Activated CD8-positive, alpha-beta memory T cell treated with anti-CD3 and anti-CD28 coated beads for 4 hours (primary cell): ENCODE measurements at regions not wholly inside any gene's neighbourhood (a gene's known extent, or its start where the extent isn't known, plus 50 kb on each side); places are given as distances from the start of the nearest gene placed in this dataset.
"Not testable (repeated sequence)": the region's sequence is repeated elsewhere in the genome, so short reads cannot be mapped to it uniquely, and the experiment has no call there.

ENCODE experiments used
- DNase-seq, 2 donors: peaks; one replicate each; pipeline ENCODE4 v3.0.0-alpha.2; 2020; ENCODE audit warnings: low read depth in 2 of 2

DNA sequence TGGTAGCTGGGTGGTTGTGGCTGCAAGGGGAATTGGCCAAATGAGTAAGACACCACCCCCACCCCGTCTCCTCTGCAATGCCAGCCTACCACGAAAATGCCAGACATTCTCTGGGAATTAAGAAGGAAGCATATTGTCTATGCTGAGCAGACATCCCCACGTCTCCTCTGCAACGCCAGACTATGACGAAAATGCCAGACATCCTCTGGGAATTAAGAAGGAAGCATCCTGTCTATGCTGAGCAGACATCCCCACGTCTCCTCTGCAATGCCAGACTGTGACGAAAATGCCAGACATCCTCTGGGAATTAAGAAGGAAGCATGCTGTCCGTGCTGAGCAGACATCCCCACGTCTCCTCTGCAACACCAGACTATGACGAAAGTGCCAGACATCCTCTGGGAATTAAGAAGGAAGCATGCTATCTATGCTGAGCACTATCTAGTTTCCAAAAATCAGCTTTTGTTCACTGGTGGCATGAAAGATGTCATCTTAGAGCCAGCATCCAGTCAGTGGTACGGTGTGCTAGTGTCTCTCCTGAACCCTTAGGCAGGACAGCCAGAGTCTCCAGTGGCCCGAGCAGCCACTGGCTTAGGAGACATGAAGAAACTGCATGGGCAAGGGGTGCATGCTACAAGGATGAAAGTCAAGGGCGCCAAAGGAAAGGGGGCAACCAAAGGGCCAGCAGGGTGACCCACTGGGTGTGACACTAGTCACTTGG is 339.8 kb upstream of the FRG1 start:
- no peak for DNase-seq

DNA sequence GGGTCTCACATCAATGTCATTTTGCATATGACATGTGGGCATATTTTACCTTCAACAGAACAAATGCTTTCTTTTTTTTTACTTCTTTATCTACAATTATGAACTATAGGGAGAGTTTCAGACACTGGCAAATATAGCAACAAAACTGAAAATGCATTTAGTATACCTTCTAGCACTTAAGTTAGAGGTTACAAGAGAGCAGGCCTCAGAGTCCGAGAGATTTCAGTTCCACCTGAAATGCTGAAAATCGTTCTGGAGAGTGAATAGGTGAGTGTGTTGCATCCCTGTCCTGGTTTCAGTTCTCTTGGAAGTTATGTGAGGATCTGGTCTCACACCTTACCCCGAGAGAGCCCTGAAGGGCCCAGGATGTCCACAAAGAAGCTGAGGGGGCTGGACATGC is 337.8 kb upstream of the FRG1 start:
- DNase-seq = not testable (repeated sequence)

DNA sequence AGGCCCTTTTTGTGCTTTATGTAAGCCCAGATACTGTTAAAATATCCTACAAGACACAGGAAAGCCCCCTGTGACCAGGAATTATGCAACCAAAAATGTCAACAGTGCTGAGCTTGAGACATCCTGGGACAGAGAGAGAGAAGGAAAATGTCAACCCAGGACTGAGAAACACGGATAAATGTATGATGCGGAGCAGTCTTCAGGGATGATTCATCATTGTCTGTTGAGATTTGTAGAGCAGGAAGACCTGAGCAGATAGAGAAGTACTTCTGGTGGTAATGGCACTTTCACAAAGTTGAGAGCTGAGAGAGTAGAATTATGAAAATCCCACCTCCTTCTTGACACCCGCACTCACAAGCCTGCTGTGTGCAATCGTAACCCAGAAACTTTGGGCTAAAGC is 330.1 kb upstream of the FRG1 start:
- not testable (repeated sequence) for DNase-seq

DNA sequence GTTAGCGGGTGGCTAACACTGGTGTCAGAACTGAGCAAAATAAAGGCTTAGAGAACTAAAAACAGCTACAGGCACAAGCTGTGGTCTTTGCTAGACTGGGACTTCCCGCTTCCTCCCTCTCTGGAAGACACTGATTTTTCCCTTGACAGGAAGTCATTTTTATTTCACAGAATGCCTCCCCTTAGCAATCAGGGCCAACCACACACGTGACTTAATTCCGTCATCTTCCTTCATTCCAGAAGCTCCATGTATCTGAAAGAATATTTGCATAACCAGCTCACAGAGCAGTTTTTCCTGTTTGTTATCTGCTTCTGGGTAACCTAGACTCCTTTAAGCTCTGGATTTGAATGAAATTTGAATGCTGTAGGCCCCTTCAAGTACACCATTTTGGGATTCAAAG is 327.5 kb upstream of the FRG1 start:
- no peak for DNase-seq

DNA sequence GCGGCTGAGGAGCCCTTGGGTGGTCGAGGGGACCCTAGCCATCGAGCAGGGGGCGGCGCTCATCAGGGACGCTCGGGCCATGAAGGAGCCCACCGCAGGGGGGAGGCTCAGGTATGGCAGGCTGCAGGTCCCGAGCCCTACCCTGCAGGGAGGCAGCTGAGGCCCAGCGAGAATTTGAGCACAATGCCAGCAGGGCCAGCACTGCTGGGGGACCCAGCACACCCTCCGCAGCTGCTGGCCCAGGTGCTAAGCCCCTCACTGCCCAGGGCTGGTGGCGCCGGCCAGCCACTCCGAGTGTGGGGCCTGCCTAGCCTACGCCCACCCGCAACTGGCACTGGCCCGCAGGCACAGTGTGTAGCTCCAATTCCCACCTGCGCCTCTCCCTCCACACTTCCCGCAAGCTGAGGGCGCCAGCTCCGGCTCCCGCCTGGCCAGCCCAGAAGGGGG is 325.4 kb upstream of the FRG1 start:
- no peak for DNase-seq

DNA sequence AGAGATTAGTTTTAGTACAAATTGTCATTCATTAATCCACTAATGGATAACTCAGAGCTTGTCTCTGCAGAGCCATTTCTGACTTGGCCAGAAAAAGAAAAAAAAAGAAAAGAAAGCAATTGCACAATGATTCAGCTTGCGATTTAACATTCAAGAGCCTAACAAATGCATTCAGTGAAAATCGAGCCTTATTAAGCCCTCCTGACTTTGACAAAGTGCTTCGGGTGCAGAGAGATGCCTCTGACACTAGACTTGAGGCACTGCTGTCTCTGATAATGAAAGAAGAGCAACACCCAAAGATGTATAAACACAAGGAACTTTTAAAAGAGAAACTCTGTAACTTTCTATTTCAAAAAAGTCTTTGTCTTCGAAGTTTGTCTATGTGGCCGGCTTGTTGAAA is 322.9 kb upstream of the FRG1 start:
- not testable (repeated sequence) for DNase-seq

DNA sequence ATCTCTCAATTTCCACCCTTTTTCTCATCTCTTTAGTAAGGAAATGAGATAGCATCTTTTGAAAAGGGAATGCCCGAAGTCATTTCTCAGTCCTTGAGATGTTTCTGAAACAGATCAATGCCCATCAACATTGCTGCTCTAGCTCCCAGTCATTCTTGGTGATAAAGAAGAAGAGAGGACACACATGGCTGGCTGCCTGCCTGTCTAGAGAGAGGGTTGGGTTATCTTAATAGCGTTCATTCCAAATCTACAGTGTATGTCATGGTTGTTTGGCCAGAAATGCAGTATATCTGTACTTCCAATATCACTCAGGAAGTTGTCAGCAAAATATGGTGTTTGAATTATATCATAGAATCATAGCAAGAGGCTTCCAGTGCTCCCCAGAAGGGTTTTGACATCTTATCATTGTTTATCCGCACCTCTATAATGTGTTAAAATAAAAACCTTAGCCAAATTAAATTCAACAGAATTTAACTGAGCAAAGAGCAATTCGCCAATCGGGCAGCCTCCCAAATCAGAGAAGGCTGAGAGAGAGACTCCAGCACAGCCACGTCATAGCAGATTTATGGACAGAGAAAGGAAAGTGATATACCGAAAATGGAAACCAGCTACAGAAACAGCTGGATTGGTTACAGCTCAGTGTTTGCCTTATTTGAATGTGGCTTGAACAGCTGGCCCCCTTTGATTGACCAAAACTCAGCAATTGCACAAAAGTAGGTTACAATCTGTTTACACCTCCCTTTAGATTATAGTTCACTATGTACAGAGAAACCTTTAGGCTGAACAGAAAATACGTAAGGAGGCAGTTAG is 321.0 kb upstream of the FRG1 start:
- not testable (repeated sequence) for DNase-seq

DNA sequence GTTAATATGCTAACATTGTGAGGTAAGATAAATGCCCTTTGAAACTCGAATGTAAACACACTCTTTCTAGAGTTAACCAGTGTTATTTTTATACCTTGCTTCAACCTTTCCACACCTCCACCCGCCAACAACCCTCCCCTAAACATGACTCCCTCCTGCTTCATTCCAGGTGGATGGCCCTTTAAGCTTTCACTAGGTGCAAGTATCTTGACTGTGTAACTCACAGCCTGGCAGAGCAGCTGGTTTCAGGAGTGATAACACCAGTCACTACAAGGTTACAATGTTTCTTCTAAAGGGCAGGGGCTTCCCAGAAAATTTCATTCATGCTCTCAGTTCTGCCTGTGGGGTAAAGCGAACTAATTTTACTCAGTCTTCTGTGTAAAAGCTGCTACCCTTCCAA is 318.1 kb upstream of the FRG1 start:
- DNase-seq = not testable (repeated sequence)

DNA sequence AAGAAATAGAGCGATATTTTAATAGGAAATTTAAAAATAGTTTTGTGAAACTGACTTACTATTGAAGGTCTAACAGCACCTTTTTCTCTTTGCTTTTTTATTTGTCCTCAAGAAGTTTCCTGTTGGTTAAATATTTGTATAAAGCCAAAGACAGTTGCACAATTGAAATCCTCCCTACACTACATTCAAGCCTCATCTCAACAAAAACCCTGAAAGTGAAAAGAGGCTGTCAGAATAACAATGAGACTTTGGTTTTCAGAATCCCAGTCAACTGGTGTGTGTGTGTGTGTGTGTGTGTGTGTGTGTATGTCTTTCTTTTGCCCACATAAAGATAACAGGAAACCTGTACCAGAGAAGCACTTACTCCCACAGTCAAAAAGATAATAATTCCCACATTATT is 313.6 kb upstream of the FRG1 start:
- not testable (repeated sequence) for DNase-seq

DNA sequence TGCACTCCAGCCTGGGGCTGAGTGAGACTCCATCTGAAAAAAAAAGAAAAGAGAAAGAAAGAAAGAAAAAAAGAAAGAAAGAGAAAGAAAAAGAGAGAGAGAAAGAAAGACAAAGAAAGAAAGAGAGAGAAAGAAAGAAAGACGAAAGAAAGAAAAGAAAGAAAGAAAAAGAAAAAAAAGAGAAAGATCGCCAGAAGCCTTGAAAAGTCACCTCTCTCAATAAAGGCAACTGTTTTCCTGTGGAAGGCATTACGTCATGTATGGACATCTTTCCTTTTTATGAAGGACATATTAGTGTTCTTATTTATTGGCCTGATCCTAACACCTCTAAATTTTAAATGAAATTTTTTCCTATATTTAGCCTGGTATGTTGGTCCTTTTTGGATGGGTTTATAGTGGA is 310.9 kb upstream of the FRG1 start:
- DNase-seq = not testable (repeated sequence)

DNA sequence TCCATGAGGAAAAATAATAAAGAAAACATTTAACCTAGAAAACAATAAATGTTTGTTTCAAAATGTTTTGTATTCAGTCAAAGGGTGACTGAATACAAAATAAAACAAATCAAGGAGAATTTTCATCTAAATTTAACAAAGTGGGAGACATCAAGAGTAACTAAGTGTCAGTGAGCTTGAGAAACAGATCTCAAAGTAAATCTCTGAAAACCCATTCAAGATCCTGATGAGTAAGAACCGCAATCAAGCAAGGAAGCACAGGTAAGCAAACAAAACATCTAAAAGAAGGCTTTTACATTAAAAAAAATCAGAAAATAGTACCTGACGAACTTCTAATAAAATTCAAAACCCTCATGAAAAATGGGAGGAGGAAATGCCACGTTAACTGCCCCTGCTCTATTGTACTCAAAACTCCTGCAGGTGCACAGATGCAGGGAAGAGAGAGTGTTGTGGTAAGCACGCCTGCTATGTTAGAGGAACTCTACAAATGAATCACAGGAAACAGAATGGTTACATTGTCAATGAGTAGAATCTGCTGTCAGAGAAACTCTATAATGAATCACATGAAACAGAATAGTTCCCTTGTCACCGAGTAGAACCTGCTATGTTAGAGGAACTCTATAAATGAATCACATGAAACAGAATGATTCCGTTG is 309.6 kb upstream of the FRG1 start:
- not testable (repeated sequence) for DNase-seq

DNA sequence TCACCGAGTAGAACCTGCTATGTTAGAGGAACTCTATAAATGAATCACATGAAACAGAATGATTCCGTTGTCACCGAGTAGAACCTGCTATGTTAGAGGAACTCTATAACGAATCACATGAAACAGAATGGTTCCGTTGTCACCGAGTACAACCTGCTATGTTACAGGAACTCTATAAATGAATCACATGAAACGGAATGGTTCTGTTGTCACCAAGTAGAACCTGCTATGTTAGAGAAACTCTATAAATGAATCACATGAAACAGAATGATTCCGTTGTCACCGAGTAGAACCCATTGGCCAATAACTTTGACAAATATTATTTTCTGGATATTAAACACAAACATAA is 309.1 kb upstream of the FRG1 start:
- DNase-seq = not testable (repeated sequence)

DNA sequence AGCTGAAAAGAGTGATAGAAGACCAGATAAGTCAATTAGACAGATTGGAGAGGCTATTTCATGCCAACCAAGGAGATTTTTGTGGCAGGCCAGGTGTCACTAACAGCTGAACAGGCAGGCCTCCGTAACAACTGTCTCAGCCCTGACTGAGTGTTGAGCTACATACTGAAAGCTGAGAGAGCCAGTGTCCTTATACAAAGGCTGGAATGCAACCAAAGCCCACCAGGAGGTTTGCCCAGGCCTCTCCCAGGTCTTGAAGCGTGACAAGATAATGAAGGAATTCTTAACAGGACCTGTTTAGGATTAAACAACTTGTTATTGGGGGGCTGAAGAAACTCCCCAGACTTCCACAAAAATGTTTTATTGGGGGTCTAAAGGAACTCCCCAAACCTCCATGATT is 290.2 kb upstream of the FRG1 start:
- DNase-seq = not testable (repeated sequence)

DNA sequence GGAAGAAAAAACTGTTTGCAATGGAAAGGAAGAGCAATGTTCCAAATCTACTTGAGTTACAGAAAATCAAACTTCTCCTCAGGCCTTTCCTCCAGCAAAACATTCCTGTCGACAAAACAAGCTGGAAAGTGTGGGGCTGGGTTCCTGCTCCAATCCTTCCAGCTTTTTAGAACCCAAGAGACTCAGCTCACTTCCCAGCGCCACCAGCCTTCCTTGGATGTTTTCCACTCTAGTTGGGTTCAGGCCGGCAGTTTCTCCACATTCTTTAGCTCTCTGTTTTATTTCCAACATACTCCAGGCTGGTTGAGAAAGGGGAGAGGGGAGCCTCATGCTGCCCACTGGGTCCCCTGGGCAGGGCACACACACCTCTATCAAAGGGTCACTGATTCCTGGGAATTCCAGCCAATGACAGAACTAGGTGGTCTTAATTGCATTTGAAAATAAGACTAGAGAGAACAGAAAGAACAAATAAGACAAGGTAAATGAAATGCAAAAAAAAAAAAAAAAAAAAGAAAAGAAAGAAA is 287.5 kb upstream of the FRG1 start:
- DNase-seq = not testable (repeated sequence)

DNA sequence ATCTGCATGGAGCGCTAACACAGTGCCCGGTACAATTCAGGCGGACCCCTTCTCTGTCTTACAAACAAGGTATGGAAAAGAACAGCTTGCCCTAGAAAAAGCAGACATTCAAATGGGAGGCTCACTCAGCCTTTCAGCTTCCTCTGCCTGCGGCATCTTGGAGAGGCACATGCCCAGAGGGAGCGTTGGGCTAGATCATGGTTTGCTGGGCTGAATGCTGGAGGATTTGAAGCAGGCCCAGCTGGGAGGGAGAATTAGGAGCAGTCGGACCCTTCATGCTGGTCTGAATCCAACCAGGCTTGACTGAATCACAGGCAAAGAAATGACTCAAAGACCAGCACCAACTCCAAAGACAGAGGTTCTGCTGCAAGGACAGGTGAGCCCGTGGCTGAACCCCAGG is 286.7 kb upstream of the FRG1 start:
- DNase-seq = not testable (repeated sequence)

DNA sequence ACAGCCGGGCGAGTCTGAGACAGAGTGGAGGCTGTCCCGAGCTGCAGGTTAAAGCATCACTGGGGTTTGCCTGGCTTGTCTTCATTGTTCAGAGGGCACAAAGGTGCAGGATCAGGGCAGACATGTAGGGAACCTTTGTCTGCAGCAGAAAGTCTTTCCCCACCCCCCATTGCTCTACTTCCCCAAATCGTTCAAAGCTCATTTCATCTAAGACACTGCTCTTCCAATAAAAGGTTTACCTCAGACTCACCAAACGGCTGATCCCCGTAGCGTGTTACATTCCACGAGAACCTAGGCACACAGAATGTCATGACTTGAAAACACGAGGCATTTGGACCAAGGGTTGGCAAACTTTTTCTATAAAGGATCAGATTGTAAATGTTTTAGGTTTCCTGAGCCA is 286.3 kb upstream of the FRG1 start:
- not testable (repeated sequence) for DNase-seq

DNA sequence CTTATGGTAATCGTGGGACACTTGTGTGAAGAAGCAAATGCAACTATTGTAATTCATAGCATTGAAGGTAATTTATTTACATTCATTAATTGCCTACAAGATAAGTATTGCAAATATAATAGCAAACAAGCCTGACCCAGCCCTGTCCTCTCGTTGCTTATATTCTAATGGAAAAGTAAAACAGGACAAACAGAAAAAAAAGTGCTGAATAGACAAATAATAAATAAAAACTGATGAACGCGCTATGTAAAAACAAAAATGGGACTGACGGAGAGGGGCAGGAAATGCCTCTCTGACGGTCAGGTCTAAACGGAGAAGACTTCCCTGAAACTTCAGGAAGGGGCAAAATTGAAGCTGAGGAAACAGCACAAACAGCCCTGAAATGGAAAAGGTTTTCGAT is 284.9 kb upstream of the FRG1 start:
- DNase-seq = not testable (repeated sequence)

DNA sequence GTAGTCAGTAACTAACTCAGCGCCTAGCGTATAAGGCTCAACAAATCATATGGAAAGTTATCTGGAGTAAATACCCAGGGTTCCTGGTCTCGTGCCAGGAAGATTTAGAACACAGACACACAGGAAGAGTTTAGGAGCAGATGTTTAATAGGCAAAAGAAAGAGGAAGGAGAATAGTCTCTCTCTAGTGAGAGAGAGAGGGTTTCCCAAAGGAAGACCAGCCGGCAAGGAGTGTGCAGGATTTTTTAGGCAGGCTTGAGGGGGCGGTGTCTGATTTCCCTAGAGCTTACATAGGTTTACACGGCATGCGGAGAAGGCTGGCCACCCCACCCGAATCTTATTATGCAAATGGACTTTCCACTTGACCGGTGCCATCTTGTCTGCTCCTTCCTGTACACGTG is 284.0 kb upstream of the FRG1 start:
- no peak for DNase-seq

DNA sequence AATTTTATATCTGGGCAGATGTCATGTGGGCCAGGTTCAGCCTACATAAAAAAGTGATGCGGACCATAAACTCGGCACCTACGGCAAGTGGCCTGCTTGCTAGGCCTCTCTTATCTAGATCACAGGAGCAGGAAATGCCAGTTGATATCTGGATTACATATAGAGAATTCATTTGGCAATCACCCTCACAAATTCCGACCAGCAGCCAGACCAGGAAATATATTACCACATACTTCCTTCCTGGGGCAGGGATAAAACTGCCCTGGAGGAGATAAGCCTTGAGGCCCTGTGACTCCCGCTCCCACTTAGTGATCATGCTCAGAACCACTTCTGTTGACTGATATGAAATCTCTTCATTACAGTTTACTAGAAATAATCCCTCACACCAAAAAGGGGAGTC is 282.4 kb upstream of the FRG1 start:
- DNase-seq = not testable (repeated sequence)

DNA sequence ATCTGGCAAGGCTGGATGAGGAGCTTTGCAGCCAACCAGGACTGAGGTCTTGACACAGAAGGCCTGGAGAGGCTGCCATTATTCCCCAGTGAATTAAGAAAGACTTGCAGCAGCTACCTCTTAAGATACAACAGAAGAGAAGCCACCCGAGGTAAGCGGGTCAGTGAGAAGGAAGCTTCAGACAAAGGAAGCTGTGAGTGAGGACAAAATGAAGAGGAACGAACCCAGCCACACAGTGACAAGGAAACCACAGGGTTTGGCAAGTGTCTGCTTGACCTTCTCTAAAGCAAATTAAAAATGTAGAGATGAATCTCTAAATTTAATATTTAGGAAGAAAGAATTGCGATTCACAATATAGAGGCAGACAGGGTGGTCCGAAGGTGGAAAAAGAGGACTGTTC is 281.8 kb upstream of the FRG1 start:
- DNase-seq = not testable (repeated sequence)

DNA sequence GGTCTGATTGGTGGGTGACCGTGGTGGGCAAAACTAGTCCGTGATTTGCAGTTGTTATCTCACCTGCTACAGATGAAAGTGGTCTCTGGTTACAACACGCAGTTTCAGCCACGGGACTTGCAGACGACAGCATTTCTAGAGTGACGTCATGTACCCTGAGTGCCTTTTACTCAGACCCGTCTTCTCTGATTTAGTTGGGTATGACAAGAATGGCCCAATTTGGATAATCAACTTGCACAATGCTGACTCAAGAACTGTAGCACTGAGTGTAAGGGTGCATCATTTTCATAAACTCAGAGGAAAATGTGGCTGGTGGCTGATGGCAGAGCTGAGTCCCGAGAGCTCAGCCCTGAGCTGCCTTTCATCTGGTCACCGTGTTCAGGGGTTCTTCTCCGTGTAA is 281.4 kb upstream of the FRG1 start:
- DNase-seq = no peak

DNA sequence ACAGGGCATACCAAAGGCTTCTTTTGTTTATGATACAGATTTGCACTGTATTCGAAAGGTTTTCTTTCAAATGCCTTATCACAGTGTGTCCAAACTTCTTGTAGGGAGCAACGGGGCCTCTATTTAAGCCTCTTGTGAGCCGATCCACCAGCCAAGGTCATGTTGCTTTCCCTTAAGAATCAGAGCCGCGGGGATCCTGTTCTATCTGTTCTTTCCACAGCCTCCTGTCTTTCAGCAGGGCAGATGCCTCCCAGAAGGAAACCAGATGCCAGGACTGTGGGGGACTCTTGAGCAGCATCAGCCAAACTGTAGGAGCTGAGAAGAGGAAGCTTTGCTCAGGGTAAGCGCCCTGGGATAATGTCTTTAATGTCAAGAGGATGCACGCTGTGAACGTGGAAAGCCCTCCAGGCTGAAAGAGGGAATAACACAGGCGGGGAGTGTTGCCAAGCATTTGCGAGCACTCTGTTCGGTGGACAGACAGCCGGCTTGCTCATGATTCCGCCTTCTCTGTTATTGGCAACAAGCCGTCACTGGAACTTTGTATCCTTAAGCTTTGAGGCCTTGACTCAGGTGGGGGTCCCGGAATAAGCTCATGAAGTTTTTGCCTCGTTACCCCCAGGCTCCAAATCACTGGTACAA is 279.8 kb upstream of the FRG1 start:
- no peak for DNase-seq
